HCT116 (cell line): ENCODE measurements at regions not wholly inside any gene's neighbourhood (a gene's known extent, or its start where the extent isn't known, plus 50 kb on each side); places are given as distances from the start of the nearest gene placed in this dataset.

Source experiments
- CEBPB ChIP-seq: IDR thresholded peaks from 2 replicates; pipeline ENCODE4 v1.6.1; 2012; ENCODE audit warnings: low read depth
- CTCF ChIP-seq, 3 experiments: fragments of 200-600 bp in 1 of 3; sonication (generic) in 1 of 3; IDR thresholded peaks in 2 of 3; conservative IDR thresholded peaks in 1 of 3; 2 replicates each; pipeline ENCODE4 v1.5.1; 2012 to 2017; ENCODE audit warnings: low read depth in 2 of 3, low read length in 2 of 3, antibody characterized with exemption in 1 of 3, borderline replicate concordance in 1 of 3, control low read depth in 1 of 3, mild to moderate bottlenecking in 1 of 3, mixed read lengths in 1 of 3, mixed run types in 1 of 3, moderate library complexity in 1 of 3; ENCODE audit not compliant: insufficient read depth in 1 of 3
- EZH2 ChIP-seq: fragments of 200-600 bp; sonication (generic); IDR thresholded peaks from 2 replicates; pipeline ENCODE4 v1.6.1; 2017; ENCODE audit warnings: antibody characterized with exemption, mixed run types
- POLR2A ChIP-seq: IDR thresholded peaks from 2 replicates; pipeline ENCODE4 v1.7.0; 2011; ENCODE audit warnings: borderline replicate concordance; ENCODE audit not compliant: insufficient read depth, insufficient read length; ENCODE audit errors: extremely low read depth
- POLR2AphosphoS5 ChIP-seq: IDR thresholded peaks from 2 replicates; pipeline ENCODE4 v1.6.1; 2011; ENCODE audit warnings: mild to moderate bottlenecking, low read depth, low read length, moderate library complexity
- RAD21 ChIP-seq: IDR thresholded peaks from 2 replicates; pipeline ENCODE4 v1.6.1; 2012; ENCODE audit warnings: low read depth, mild to moderate bottlenecking
- REST ChIP-seq: IDR thresholded peaks from 2 replicates; pipeline ENCODE4 v1.6.1; 2012; ENCODE audit warnings: low read depth
- SIN3A ChIP-seq: IDR thresholded peaks from 2 replicates; pipeline ENCODE4 v1.6.1; 2012; ENCODE audit warnings: low read depth
- SP1 ChIP-seq: IDR thresholded peaks from 2 replicates; pipeline ENCODE4 v1.6.1; 2012; ENCODE audit warnings: low read depth

- no peak for TF ChIP-seq SP1
- TF ChIP-seq CTCF (IDR thresholded peaks at IDR 0.05 in 2 of 3, conservative IDR thresholded peaks at IDR 0.05 in 1 of 3; ENCODE audit: borderline replicate concordance in 1 of 3, insufficient read depth in 1 of 3, low read depth in 2 of 3, low read length in 2 of 3), result no peak
- TF ChIP-seq EZH2, result no peak
- no peak for TF ChIP-seq SIN3A
- no peak for TF ChIP-seq POLR2A
- TF ChIP-seq RAD21, result no peak
- no peak for TF ChIP-seq REST
- TF ChIP-seq CEBPB, result no peak
- TF ChIP-seq POLR2AphosphoS5, result no peak
Measured at GRCh38 chr3:197423376-197423775, 125.0 kb upstream of the DLG1 start.
